ENCODE measurements at regions not wholly inside any gene's neighbourhood (a gene's known extent, or its start where the extent isn't known, plus 50 kb on each side); places are given as distances from the start of the nearest gene placed in this dataset.

DNA sequence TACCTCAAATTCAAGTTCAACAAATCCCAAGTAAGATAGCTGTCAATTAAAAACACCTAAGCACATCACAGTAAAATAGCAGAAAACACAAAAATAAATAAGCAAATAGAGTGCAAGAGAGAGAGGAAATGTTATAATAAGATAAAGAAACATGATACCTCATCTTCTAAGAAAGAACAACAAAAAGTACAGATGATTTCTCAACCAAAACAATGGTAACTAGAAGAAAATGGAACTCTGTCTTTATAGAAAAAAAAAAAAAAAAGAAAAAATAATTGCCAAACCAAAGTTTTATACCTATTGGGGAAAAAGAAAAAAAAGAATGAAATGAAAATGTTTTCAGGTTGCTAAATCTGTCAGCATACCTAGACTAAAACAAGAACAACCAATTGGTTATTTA lies 1253.5 kb upstream of the CDH2 start:
- no peaks in the 10 kb centered on the region for H3K36me3 ChIP-seq (ENCODE audit: control insufficient read depth in 3 of 3, insufficient read depth in 2 of 3, low read depth in 1 of 3, low read length in 3 of 3)
- DNase-seq, result no peak
- no peak for FAIRE-seq
- no peak overlapping the region for H3K4me3 ChIP-seq (ENCODE audit: low read depth in 1 of 3, low read length in 3 of 3)
- no peak overlapping the region for H3K27ac ChIP-seq (ENCODE audit: low read depth in 1 of 3, low read length in 2 of 3)
- H3K27me3 ChIP-seq (ENCODE audit: control insufficient read depth in 3 of 3, insufficient read depth in 3 of 3, low read length in 3 of 3), result no peaks in the 10 kb centered on the region
- H3K9me3 ChIP-seq (ENCODE audit: control insufficient read depth in 2 of 2, insufficient read depth in 1 of 2, low read depth in 1 of 2, low read length in 1 of 2), result peaks cover 0 to 4% of the 10 kb centered on the region in 2 donors
- H3K4me1 ChIP-seq (ENCODE audit: control insufficient read depth in 3 of 3, insufficient read depth in 2 of 3, low read depth in 1 of 3, low read length in 2 of 3), result no peaks in the 10 kb centered on the region

DNA sequence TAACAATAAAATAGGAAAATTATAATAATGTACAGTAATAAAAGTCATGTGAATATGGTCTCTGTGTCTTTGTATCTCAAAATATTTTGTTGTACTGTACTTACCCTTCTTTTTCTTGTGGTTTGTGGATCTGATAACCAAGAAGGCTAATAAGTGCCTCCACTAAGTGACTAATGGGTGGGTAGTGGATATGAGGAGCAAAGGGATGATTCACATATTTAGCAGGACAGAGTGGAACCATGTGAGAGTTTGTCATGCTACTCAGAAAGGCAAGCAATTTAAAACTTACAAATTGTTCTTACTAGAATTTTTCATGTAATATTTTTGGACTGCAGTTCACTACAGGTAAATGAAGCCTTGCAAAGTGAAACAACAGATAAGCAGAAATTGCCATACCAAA lies 1241.2 kb upstream of the CDH2 start:
- H3K36me3 ChIP-seq (ENCODE audit: control insufficient read depth in 3 of 3, insufficient read depth in 2 of 3, low read depth in 1 of 3, low read length in 3 of 3), result no peaks in the 10 kb centered on the region
- no peaks in the 10 kb centered on the region for H3K27me3 ChIP-seq (ENCODE audit: control insufficient read depth in 3 of 3, insufficient read depth in 3 of 3, low read length in 3 of 3)
- no peaks in the 10 kb centered on the region for H3K4me1 ChIP-seq (ENCODE audit: control insufficient read depth in 3 of 3, insufficient read depth in 2 of 3, low read depth in 1 of 3, low read length in 2 of 3)
- no peak overlapping the region for H3K27ac ChIP-seq (ENCODE audit: low read depth in 1 of 3, low read length in 2 of 3)
- no peak overlapping the region for H3K4me3 ChIP-seq (ENCODE audit: low read depth in 1 of 3, low read length in 3 of 3)
- no peak for FAIRE-seq
- peaks cover 2 to 23% of the 10 kb centered on the region in 2 donors for H3K9me3 ChIP-seq (ENCODE audit: control insufficient read depth in 2 of 2, insufficient read depth in 1 of 2, low read depth in 1 of 2, low read length in 1 of 2)
- no peak for DNase-seq

DNA sequence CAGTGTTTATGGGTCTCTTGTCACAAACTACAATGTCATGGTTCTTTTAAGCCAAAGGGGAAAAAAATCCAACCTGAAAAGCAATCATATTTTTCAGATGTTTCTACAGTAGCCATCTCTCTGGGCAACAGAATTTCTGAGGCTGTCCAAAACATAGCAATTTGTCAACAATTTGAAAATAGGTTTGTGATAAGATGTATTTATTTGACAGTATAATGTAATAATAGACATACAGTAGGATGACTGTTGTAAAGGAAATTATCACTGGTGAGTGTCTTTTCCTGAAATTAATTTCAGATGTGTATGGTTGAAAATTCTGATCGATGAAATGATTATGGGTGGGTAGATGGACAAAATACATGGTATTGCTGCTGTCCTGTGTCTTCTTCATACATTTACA lies 1230.1 kb upstream of the CDH2 start:
- H3K4me3 ChIP-seq (ENCODE audit: low read depth in 1 of 3, low read length in 3 of 3), result no peak overlapping the region
- DNase-seq (no peak), FAIRE-seq (no peak)
- no peaks in the 10 kb centered on the region for H3K4me1 ChIP-seq (ENCODE audit: control insufficient read depth in 3 of 3, insufficient read depth in 2 of 3, low read depth in 1 of 3, low read length in 2 of 3)
- H3K27ac ChIP-seq (ENCODE audit: low read depth in 1 of 3, low read length in 2 of 3), result no peak overlapping the region
- H3K36me3 ChIP-seq (ENCODE audit: control insufficient read depth in 3 of 3, insufficient read depth in 2 of 3, low read depth in 1 of 3, low read length in 3 of 3), result no peaks in the 10 kb centered on the region
- H3K27me3 ChIP-seq (ENCODE audit: control insufficient read depth in 3 of 3, insufficient read depth in 3 of 3, low read length in 3 of 3), result no peaks in the 10 kb centered on the region
- 84 to 87% (median 86%) methylated on average over 1 of the region's 1 CpG for WGBS, 3 donors
- no peaks in the 10 kb centered on the region for H3K9me3 ChIP-seq (ENCODE audit: control insufficient read depth in 2 of 2, insufficient read depth in 1 of 2, low read depth in 1 of 2, low read length in 1 of 2)

DNA sequence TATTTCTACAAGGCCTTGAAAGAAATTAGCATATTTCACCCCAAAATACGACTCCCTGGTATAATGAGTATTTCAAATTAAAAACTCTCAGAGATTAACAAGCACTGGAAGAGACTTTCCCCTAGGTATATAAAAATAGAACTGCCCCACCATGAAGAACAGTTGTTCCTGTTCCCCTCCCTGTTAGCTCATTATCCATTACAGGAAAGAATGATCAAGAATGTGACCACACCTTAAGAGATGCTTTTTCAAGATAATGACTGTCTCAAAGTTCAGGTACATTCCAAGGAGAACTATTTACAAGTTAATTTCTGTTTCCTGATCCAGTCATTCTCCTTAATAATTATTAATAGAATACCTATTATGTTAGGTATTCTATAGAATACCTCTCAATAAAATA lies 1220.6 kb upstream of the CDH2 start:
- Histone ChIP-seq H3K4me3 (ENCODE audit: low read depth in 1 of 3, low read length in 3 of 3) (no peak overlapping the region), H3K27ac (ENCODE audit: low read depth in 1 of 3, low read length in 2 of 3) (no peak overlapping the region), H3K9me3 (ENCODE audit: control insufficient read depth in 2 of 2, insufficient read depth in 1 of 2, low read depth in 1 of 2, low read length in 1 of 2) (peaks cover 0 to 9% of the 10 kb centered on the region in 2 donors), H3K27me3 (ENCODE audit: control insufficient read depth in 3 of 3, insufficient read depth in 3 of 3, low read length in 3 of 3) (no peaks in the 10 kb centered on the region), H3K4me1 (ENCODE audit: control insufficient read depth in 3 of 3, insufficient read depth in 2 of 3, low read depth in 1 of 3, low read length in 2 of 3) (no peaks in the 10 kb centered on the region), H3K36me3 (ENCODE audit: control insufficient read depth in 3 of 3, insufficient read depth in 2 of 3, low read depth in 1 of 3, low read length in 3 of 3) (no peaks in the 10 kb centered on the region)
- DNase-seq (peak in 1 of 2 donors; percentile 1), FAIRE-seq (no peak)
- WGBS, 3 donors, result 73 to 96% (median 80%) methylated on average over 1 of the region's 1 CpG

DNA sequence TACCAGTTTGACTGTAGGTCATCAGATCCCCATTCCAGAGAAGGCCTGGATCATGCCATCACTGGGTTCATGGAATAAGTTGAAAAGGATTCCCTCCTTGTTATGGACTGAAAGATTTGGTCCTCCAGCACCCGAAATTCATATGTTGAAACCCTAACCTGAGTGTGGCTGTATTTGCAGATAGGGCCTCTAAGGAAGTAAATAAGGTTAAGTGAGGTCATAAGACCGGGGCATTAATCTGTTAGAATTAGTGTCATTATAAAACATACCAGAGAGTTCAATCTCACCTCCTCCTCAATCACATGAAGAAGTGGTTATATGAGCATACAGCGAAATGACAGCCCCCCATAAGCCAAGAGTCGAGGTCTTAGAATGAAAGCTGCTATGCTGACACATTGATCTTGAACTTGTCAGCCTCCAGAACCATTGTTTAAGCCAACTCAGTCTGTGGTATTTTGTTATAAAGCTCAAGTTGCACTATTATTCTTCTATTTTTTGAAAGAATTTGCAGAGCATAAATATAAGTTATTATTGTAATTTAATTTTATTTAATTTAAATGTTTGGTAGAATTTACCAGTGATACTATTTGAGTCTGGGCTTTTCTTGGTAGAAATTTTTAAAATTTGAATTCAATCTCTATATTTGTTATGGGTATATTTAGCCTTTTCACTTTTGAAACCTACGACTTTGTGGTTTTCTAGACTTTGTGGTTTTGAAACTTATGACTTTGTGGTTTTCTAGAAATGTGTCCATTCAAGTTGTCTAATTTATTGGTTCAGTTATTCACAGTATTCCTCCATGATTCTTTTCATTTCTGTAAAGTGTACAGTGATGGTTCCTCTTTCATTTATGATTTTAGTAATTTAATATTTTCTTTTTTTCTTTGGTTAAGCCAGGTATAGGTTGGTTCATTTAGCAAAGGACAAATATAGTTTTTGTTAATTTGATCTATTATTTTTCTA lies 1206.7 kb upstream of the CDH2 start:
- Histone ChIP-seq H3K27me3 (ENCODE audit: control insufficient read depth in 3 of 3, insufficient read depth in 3 of 3, low read length in 3 of 3) (no peaks in the 10 kb centered on the region), H3K4me3 (ENCODE audit: low read depth in 1 of 3, low read length in 3 of 3) (no peak overlapping the region), H3K27ac (ENCODE audit: low read depth in 1 of 3, low read length in 2 of 3) (no peak overlapping the region), H3K9me3 (ENCODE audit: control insufficient read depth in 2 of 2, insufficient read depth in 1 of 2, low read depth in 1 of 2, low read length in 1 of 2) (no peaks in the 10 kb centered on the region), H3K4me1 (ENCODE audit: control insufficient read depth in 3 of 3, insufficient read depth in 2 of 3, low read depth in 1 of 3, low read length in 2 of 3) (no peaks in the 10 kb centered on the region), H3K36me3 (ENCODE audit: control insufficient read depth in 3 of 3, insufficient read depth in 2 of 3, low read depth in 1 of 3, low read length in 3 of 3) (no peaks in the 10 kb centered on the region)
- 49 to 65% (median 54%) methylated on average over 5 of the region's 5 CpGs for WGBS, 3 donors
- FAIRE-seq (no peak), DNase-seq (no peak)

DNA sequence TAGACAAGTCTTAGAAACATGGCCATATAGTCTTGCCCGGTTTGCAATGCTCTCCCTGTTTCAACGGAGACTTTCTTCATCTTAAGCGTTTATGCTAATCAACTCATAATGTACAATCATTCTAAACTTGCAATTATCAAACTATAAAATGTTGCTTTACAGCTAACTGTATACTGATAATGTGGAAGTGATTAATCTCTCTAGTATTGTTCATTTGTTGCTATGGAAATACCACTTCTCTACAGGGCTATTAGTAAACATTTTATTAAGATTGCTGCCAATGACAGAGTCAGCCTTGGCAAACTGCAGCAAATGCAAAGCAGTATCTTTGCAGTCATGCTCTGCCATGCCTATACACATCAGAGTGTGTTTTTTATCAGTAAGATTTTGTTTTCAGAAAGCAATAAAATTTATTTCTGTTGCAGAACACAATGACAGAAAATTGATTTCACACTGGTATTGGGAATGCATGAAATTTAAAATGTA lies 1201.8 kb upstream of the CDH2 start:
- Histone ChIP-seq H3K4me1 (ENCODE audit: control insufficient read depth in 3 of 3, insufficient read depth in 2 of 3, low read depth in 1 of 3, low read length in 2 of 3) (no peaks in the 10 kb centered on the region), H3K9me3 (ENCODE audit: control insufficient read depth in 2 of 2, insufficient read depth in 1 of 2, low read depth in 1 of 2, low read length in 1 of 2) (no peaks in the 10 kb centered on the region), H3K4me3 (ENCODE audit: low read depth in 1 of 3, low read length in 3 of 3) (no peak overlapping the region), H3K27ac (ENCODE audit: low read depth in 1 of 3, low read length in 2 of 3) (no peak overlapping the region), H3K36me3 (ENCODE audit: control insufficient read depth in 3 of 3, insufficient read depth in 2 of 3, low read depth in 1 of 3, low read length in 3 of 3) (no peaks in the 10 kb centered on the region), H3K27me3 (ENCODE audit: control insufficient read depth in 3 of 3, insufficient read depth in 3 of 3, low read length in 3 of 3) (no peaks in the 10 kb centered on the region)
- DNase-seq (no peak), FAIRE-seq (no peak)
- WGBS, 3 donors, result 71 to 87% (median 85%) methylated on average over 3 of the region's 3 CpGs

DNA sequence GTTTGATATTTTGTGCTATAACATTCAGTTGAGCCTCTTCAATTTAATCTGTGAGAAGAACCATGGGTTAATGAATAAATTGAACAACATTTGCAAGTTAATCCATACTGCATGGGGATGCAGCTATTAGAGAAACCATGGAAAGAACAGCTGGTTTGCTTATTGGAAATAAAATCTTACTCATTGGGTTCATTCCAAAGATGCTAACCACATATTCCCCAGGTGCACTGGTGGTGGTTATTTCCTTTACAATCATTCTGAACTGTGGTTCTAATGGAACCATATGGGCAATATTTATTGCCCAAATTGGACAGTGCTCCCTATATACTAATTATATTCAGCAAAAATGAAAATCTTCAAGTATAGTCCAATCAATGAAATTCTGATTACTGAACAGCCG lies 1200.4 kb upstream of the CDH2 start:
- no peak for FAIRE-seq
- Histone ChIP-seq H3K9me3 (ENCODE audit: control insufficient read depth in 2 of 2, insufficient read depth in 1 of 2, low read depth in 1 of 2, low read length in 1 of 2) (no peaks in the 10 kb centered on the region), H3K4me1 (ENCODE audit: control insufficient read depth in 3 of 3, insufficient read depth in 2 of 3, low read depth in 1 of 3, low read length in 2 of 3) (no peaks in the 10 kb centered on the region), H3K27ac (ENCODE audit: low read depth in 1 of 3, low read length in 2 of 3) (no peak overlapping the region), H3K36me3 (ENCODE audit: control insufficient read depth in 3 of 3, insufficient read depth in 2 of 3, low read depth in 1 of 3, low read length in 3 of 3) (no peaks in the 10 kb centered on the region), H3K27me3 (ENCODE audit: control insufficient read depth in 3 of 3, insufficient read depth in 3 of 3, low read length in 3 of 3) (no peaks in the 10 kb centered on the region), H3K4me3 (ENCODE audit: low read depth in 1 of 3, low read length in 3 of 3) (no peak overlapping the region)
- DNase-seq, result no peak
- WGBS, 3 donors, result 90 to 94% (median 92%) methylated on average over 1 of the region's 1 CpG

DNA sequence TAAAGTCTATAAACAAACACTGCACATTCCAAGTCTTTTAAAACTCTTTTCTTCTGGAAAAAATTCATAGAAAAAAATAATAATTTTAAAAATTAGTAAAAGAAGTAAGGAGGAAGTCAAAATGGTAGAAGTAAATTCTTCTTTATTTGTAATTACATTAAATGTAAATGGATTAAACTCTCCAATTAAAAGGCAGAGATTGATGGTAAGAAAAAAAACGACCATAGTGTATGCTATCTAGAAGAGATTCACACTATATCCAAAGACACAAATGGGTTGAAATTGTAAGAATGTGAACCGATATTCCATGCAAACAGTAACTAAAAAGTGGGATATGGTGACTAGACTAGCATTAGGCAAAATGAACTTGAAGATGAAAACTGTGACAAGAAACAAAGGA lies 1196.1 kb upstream of the CDH2 start:
- no peaks in the 10 kb centered on the region for H3K36me3 ChIP-seq (ENCODE audit: control insufficient read depth in 3 of 3, insufficient read depth in 2 of 3, low read depth in 1 of 3, low read length in 3 of 3)
- H3K4me1 ChIP-seq (ENCODE audit: control insufficient read depth in 3 of 3, insufficient read depth in 2 of 3, low read depth in 1 of 3, low read length in 2 of 3), result no peaks in the 10 kb centered on the region
- H3K4me3 ChIP-seq (ENCODE audit: low read depth in 1 of 3, low read length in 3 of 3), result no peak overlapping the region
- H3K27ac ChIP-seq (ENCODE audit: low read depth in 1 of 3, low read length in 2 of 3), result no peak overlapping the region
- DNase-seq (no peak), FAIRE-seq (no peak)
- no peaks in the 10 kb centered on the region for H3K27me3 ChIP-seq (ENCODE audit: control insufficient read depth in 3 of 3, insufficient read depth in 3 of 3, low read length in 3 of 3)
- no peaks in the 10 kb centered on the region for H3K9me3 ChIP-seq (ENCODE audit: control insufficient read depth in 2 of 2, insufficient read depth in 1 of 2, low read depth in 1 of 2, low read length in 1 of 2)
- 60 to 76% (median 71%) methylated on average over 2 of the region's 2 CpGs for WGBS, 3 donors

DNA sequence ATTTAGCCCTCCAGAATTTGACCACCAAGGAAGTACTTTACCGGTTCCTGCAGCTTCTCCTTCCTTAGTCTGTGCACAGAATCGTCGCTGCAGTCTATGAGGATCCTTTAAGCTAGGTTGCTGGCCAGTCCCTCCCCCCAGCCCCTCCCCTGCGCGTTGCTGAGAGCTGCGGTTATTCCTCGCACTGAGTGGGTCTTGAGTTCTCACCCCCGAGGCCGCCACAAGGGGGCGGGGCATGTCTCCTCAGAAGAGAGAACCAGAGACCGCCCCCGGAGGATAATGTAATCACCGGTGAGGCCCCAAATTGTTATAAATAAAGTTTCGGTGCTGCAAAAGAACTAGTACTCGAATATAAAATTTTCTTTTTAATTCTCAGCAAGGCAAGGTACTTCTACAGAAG lies 1184.9 kb upstream of the CDH2 start:
- 85 to 89% (median 86%) methylated on average over 15 of the region's 15 CpGs for WGBS, 3 donors
- no peak for DNase-seq

More for the DNA sequence above, 1184.9 kb upstream of the CDH2 start:
- Histone ChIP-seq H3K36me3 (ENCODE audit: control insufficient read depth in 3 of 3, insufficient read depth in 2 of 3, low read depth in 1 of 3, low read length in 3 of 3) (no peaks in the 10 kb centered on the region), H3K9me3 (ENCODE audit: control insufficient read depth in 2 of 2, insufficient read depth in 1 of 2, low read depth in 1 of 2, low read length in 1 of 2) (peaks cover 0 to 3% of the 10 kb centered on the region in 2 donors), H3K27me3 (ENCODE audit: control insufficient read depth in 3 of 3, insufficient read depth in 3 of 3, low read length in 3 of 3) (no peaks in the 10 kb centered on the region), H3K4me3 (ENCODE audit: low read depth in 1 of 3, low read length in 3 of 3) (no peak overlapping the region), H3K27ac (ENCODE audit: low read depth in 1 of 3, low read length in 2 of 3) (no peak overlapping the region), H3K4me1 (ENCODE audit: control insufficient read depth in 3 of 3, insufficient read depth in 2 of 3, low read depth in 1 of 3, low read length in 2 of 3) (no peaks in the 10 kb centered on the region)
- FAIRE-seq, result no peak

All from small intestine (tissue), 7 donors.